ENCODE measurements at regions not wholly inside any gene's neighbourhood (a gene's known extent, or its start where the extent isn't known, plus 50 kb on each side); places are given as distances from the start of the nearest gene placed in this dataset.

- Histone ChIP-seq H3K27ac (ENCODE audit: extremely low read length, insufficient read depth, low read length) (no peak overlapping the region), H4K20me1 (ENCODE audit: insufficient read depth, low read length) (no peaks in the 10 kb centered on the region), H3K4me3 (replicated peaks in 1 of 3; ENCODE audit: insufficient read depth in 1 of 3, low read depth in 2 of 3, low read length in 3 of 3) (no peak overlapping the region), H3K27me3 (ENCODE audit: control insufficient read depth in 1 of 2, insufficient read depth in 2 of 2, low read length in 2 of 2) (0 out of 5 replicates have a peak, but pooled peaks cover 0 to 2% of the 10 kb centered on the region in 2 experiments), H3K9me3 (ENCODE audit: low read length) (no peaks in the 10 kb centered on the region), H3K79me2 (ENCODE audit: insufficient read depth, low read length) (no peaks in the 10 kb centered on the region), H3K9ac (ENCODE audit: insufficient read depth, low read depth, low read length) (no peak overlapping the region), H2AFZ (ENCODE audit: low read length) (no peak overlapping the region), H3K4me1 (ENCODE audit: insufficient read depth, low read length) (no peaks in the 10 kb centered on the region), H3K36me3 (replicated peaks in 1 of 2; ENCODE audit: control insufficient read depth in 1 of 2, insufficient read depth in 2 of 2, low read length in 2 of 2) (no peaks in the 10 kb centered on the region), H3K4me2 (ENCODE audit: low read depth, low read length) (no peak overlapping the region)
- 2% methylated on average over 8 of the region's 8 CpGs for WGBS (ENCODE audit: low lambda C conversion rate)
- BruUV-seq (replicated peaks), result no TSS peak
- POLR2A ChIA-PET, result no interaction called here
- FAIRE-seq (no peak), DNase-seq (ENCODE audit: low spot score) (no peak), ATAC-seq (no peak)
- TF ChIP-seq ZNF276 (CRISPR knock-in tag; IDR thresholded peaks at IDR 0.05; ENCODE audit: low read depth), result no peak
- TF ChIP-seq ZBTB44 (CRISPR knock-in tag; IDR thresholded peaks at IDR 0.05), result no peak
- no peak for TF ChIP-seq ZFP36L1 (CRISPR knock-in tag; IDR thresholded peaks at IDR 0.05)
- no peak for TF ChIP-seq ZSCAN20 (CRISPR knock-in tag; IDR thresholded peaks at IDR 0.05; ENCODE audit: borderline replicate concordance)
- TF ChIP-seq ETV5 (CRISPR knock-in tag; IDR thresholded peaks at IDR 0.05; ENCODE audit: borderline replicate concordance), result no peak
- TF ChIP-seq ZNF34 (CRISPR knock-in tag; IDR thresholded peaks at IDR 0.05; ENCODE audit: borderline replicate concordance), result no peak
- TF ChIP-seq AKNA (CRISPR knock-in tag; IDR thresholded peaks at IDR 0.05; ENCODE audit: borderline replicate concordance), result no peak
- TF ChIP-seq ZC3H13 (CRISPR knock-in tag; IDR thresholded peaks at IDR 0.05), result no peak
- TF ChIP-seq ELF1 (CRISPR knock-in tag; IDR thresholded peaks at IDR 0.05), result no peak
- no peak for TF ChIP-seq TGIF2 (CRISPR knock-in tag; IDR thresholded peaks at IDR 0.05)
- no peak for TF ChIP-seq CENPT (CRISPR knock-in tag; IDR thresholded peaks at IDR 0.05; ENCODE audit: low read depth)
- no peak for TF ChIP-seq U2AF1 (optimal IDR thresholded peaks at IDR 0.05; ENCODE audit: low read depth, low read length)
- TF ChIP-seq SP4 (CRISPR knock-in tag; IDR thresholded peaks at IDR 0.05), result no peak
- TF ChIP-seq ZBTB43 (CRISPR knock-in tag; conservative IDR thresholded peaks at IDR 0.05), result no peak
- no peak for TF ChIP-seq MAFF (IDR thresholded peaks at IDR 0.05; ENCODE audit: low read depth, low read length)
- no peak for TF ChIP-seq POLR2AphosphoS2 (IDR thresholded peaks at IDR 0.05; ENCODE audit: low read depth, low read length)
- intact Hi-C loops (cut with micrococcal nuclease; ENCODE audit: unreplicated experiment) (no loop called here), in situ Hi-C loops (cut with HindIII; ENCODE audit: extremely low pct_ligation_motif_present, low pct_unique_long_range_greater_than_20kb) (no loop called here)
- CTCF ChIA-PET (ENCODE audit: low intra/inter-chr PET ratio, low total read pairs), result no interaction called here
Observed at GRCh38 chr4:182163180-182163579, 80.0 kb upstream of the TENM3 start.

Measured in HepG2 (cell line).